CD4-positive, alpha-beta T cell treated with Interferon gamma for 1 hour (primary cell): ENCODE measurements at regions not wholly inside any gene's neighbourhood (a gene's known extent, or its start where the extent isn't known, plus 50 kb on each side); places are given as distances from the start of the nearest gene placed in this dataset.

Experiments
- DNase-seq: peaks from one replicate; pipeline ENCODE4 v3.0.0-alpha.2; 2020

DNA sequence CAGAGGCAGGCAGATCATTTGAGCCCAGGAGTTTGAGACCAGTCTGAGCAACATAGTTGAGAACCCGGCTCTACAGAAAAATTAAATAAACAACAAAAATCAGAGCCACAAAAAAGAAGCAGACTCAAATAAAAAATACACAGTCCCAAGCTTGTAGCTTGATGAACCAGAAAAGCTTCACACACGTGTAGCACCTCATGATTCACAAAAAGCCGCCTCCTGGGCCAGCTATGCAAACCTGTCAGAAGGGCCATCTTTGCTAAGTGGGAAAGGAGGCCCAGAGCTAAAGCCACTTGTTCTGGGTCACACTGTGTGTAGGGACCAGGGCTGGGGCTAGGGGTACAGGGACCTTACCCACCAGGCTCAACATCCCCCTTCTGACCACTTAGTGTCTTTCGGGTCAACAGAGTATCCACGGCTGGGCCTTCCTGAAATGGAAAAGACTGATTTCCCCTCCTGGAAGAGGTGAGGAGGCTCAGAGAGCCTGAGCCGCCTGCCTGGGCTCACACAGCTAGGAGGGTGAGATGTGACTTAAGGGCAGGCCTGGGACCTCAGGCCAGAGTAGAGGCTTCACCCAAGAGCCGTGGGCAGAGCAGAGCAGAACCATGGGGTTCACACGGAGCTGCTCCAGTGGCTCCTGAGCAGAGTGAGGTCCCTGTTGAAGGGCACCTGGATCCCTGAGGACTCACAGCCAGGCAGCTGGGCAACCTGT lies 269.6 kb downstream of the PARN start:
- no peak for DNase-seq

DNA sequence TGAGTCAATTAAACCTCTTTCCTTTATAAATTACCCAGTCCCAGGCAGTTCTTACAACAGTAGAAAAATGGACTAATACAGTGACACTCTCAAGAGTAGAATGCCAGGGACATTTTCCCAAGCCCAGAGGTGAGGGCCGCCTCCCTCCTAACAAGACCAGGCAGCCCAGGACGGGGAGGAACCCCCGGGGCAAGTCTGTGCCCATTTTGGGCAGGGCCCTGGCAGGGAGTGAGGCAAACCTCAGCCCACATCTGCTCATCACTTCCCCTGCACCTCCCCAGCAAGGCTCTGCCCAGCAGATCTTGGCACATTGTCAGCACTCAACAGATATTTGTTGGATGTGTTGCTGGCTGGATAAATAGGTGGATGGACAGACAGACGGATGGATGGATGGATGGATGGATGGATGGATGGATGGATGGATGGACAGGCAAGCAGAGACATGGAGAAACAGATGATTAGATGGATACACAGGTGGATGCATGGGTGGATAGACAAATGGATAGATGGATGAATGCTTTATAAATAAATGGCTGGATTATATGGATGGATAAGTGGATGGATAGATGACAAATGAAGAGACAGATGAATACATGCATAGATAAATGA lies 271.3 kb downstream of the PARN start:
- DNase-seq = no peak

DNA sequence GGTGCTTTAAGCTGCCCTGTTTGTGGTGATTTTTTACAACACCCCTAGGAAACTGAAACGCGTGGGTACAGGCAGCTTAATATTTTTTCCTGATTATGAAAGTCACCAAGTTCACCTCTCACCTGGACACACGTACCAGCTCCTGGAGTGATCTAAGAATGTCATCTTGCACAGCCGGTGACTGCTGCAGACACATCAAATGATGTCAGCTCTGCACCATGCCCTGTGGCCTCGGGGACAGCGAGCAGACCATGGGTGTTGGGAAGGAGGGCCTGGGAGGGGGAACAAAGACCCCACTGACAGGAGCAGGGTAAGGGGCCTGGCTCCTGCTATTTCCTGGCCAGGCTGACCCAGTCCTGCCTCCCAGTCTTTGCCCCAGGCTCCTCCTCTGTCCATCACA lies 272.7 kb downstream of the PARN start:
- no peak for DNase-seq

DNA sequence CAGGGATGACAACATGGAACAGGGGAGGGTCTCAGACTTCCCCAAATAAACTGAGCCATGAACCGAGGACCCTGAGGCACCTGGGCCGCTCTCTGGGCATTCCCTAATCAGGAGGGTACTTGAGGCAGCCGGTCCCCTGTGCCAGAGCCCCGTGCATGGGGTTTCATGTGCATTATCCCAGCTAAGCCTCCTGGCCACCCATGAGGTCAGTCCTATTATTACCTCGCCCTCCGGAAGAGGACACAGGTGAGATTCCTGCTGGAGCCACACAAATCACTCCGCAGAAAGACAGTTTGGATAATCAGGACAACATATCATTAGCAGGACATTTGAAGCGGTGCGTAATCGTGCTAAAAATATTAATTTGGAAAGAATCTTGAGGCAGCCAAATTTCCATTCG lies 274.0 kb downstream of the PARN start:
- no peak for DNase-seq

DNA sequence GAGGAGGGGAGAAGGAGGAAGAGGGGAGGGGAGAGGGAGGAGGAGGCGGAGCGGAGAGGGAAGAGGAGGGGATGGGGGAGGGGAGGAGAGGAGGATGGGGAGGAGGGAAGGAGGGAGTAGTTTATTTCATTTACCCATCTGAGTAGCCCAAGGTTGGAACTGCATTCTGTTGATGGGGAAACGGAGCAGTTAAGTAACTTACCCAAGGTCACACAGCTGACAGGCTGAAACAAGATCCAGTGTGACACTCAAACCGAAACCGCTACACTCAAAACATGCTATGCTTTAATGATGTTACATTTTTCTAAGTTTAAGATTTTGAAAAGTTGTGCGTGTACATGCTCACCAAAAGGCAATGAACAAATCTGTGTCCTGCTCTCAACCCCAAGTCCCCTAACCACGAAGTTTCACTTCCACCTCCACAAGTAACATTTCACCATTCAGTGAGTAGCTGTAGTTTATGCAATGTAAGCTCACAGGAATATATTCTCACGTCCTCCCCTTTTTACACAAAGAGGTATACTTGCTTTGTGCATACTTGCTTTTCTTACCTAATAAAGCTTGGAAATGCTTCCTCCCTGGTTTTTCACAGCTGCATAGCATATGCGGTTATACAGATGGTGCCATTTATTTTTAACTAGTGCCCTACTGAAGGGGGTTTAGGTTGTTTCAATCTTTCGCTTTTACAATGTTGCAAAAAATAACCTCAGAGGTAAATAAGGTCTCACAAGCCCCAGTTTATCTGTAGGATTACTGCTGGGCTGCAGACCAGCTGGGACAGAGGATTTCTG lies 275.3 kb downstream of the PARN start:
- DNase-seq = peak; percentile 46

DNA sequence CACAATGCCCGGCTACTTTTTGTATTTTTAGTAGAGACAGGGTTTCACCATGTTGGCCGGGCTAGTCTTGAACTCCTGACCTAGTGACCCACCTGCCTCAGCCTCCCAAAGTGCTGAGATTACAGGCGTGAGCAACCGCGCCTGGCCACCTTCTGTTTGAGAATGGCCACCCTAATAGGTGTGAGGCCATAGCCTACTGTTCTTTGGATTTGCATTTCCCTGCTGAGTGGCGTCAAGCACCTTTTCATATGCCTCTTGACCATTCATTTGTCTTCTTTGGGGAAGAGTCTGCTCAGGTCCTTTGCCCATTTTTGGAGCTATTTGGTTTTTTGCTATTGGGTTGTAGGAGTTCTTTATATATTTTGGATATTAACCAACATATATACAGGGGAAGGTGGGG lies 276.7 kb downstream of the PARN start:
- no peak for DNase-seq

DNA sequence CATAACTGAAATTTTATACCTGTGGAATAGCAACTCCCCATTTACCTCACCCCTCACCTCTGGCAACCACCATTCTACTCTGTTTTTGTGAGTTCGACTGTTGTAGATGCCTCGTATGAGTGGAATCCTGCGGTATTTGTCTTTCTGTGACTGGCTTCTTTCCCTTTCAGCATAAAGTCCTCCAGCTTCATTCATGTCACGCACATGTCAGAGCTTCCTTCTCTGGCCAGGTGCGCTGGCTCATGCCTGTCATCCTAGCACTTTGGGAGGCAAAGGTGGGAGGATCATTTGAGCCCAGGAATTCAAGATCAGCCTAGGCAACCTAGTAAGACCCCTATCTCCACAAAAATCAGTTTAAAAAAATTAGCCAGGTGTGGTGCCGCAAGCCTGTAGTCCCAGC lies 278.4 kb downstream of the PARN start:
- no peak for DNase-seq

DNA sequence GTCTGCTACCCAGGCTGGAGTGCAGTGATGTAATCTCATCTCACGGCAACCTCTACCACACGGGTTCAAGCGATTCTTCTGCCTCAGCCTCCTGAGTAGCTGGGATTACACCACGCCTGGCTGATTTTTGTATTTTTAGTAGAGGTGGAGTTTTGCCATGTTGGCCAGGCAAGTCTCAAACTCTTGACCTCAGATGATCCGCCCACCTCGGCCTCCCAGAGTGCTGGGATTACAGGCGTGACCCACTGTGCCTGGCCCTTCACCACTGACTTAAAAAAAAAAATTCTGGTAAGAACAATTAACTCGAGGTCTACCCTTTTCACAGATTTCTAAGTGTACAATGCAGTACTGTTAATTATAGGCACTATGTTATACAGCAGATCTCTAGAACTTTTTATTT lies 279.4 kb downstream of the PARN start:
- DNase-seq = no peak

DNA sequence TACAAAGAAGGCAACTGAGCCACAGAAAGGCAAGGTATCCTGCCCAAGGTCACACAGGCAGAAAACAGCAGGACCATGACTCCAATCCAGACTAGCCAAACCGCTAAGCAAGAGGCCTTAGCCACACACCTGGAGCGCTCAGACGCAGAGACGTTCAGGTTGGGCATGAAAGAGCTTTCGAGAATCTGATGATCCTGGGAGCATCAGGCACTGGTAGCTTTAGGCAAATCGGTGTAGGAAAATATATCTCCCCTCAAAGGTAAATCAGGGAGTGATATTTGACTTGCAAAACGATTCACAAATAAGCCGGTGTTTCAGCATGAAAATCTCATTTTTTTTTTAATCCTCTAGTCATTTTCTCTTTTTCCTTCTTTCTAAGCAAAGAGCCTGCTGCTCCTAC lies 279.0 kb downstream of the MRTFB start:
- no peak for DNase-seq

DNA sequence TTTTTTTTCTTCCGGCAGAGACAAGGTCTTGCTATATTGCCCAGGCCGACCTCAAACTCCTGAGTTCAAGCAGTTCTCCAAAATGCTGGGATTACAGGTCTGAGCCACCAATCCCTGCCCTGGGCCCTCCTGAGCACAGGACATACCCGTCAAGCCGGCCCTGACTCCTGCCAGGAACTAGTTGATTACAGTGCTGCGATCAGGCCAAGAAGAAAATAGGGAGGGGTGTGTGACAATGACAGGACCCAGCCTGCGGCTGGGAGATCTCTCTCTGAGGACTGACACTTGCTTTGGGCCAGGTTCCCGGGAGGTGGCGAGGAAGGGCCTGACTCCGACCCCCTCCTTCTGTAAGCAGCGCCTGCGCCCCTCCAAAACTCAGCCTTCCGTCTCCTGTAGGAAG lies 276.6 kb downstream of the MRTFB start:
- no peak for DNase-seq

DNA sequence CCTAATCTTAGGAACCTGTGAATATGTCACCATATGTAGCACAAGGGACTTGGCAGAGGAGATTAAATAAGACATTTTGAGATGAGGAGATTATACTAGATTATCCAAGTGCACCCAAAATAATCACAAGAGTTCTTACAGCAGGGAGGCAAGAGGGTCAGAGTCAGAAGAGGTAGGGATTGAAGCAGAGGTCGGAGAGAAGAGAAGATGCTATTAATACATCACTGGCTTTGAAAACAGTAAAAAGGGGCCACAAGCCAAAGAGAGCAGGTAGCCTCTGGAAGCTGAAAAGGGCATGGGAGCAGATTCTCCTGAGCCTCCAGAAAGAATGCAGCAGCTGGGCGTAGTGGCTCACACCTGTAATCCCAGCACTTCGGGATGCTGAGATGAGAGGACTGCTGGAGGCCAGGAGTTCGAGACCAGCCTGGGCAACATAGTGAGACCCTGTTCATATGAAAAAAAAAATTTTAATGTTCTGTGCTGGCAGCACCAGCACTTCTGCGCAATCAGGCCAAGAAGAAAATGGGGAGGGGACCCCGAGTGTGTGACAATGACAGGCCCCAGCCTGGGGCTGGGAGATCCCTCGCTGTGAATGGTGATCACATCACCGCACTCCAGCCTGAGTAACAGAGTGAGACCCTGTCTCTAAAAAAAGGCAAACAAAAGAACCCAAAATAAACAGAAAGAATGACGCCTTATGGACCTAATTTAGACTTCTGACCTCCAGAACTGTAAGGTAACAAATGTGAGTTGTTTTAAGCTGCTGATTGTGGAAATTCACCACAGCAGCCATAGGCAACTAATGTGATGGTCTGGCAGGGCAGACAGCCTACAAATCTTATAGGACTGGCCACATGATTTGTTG lies 275.4 kb downstream of the MRTFB start:
- DNase-seq = no peak

DNA sequence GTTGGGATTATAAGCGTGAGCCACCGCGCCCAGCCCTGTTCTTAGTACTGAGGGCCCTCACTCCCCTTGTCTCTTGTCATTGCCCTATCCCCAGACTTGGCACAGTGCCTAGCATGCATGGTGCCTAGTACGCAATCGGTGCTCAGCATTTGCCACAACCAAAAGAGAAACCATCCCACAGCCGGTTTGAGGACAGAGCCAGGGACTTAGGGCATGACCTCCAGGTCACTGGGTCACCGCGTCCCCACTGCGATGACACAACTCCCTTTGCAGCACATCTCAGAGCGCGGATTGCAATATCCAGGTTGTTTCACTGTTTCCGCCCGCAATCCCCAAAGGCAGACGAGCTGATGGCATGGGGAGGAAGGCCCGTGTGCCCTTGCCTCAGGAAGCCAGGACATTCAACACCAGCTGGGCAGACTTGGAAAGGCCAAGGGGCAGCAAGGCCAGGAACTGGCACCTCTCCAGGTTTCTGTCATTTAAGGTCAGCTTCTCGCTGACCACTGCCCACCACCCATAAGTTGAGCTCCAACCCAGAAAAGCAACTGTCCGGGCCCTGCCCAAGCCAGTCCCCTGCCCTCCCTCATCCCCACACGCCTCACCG lies 274.5 kb downstream of the MRTFB start:
- DNase-seq = peak; percentile 9

DNA sequence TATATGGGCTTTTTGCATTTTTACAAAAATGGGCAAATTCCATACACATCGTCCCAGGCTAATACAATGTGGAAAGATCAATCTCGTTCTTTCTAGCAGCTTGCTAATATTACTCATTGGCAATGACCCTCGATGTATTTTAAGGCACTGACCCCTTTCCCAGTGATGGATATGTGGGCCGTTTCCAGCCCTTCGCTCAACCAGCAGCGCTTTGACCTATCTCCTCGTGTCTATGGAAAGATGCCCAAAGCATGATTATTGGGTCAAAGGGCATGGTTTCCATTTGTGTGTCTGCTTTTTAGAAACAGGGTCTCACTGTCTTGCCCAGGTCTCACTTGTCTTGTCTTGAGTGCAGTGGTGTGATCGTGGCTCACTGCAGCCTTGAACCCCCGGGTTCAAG lies 273.8 kb downstream of the MRTFB start:
- no peak for DNase-seq

DNA sequence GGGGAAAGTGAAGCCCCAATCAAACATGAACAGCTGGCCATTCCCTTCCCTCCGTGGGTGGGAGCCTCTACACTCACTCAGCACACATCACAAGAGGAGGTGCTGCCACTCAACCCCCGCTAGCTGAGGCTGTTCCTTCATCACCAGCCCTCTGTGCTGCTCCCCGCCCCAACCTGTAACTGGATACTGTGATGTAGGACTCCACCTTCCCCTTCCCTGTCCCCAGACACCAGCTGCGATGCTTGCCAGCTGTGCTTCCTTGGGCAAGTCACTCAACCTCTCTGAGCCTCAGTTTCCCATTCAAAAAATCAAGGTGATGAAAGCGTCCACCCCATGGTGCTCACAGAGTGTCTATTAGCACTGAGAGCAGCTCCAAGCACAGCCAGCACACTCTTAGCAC lies 273.2 kb downstream of the MRTFB start:
- no peak for DNase-seq

DNA sequence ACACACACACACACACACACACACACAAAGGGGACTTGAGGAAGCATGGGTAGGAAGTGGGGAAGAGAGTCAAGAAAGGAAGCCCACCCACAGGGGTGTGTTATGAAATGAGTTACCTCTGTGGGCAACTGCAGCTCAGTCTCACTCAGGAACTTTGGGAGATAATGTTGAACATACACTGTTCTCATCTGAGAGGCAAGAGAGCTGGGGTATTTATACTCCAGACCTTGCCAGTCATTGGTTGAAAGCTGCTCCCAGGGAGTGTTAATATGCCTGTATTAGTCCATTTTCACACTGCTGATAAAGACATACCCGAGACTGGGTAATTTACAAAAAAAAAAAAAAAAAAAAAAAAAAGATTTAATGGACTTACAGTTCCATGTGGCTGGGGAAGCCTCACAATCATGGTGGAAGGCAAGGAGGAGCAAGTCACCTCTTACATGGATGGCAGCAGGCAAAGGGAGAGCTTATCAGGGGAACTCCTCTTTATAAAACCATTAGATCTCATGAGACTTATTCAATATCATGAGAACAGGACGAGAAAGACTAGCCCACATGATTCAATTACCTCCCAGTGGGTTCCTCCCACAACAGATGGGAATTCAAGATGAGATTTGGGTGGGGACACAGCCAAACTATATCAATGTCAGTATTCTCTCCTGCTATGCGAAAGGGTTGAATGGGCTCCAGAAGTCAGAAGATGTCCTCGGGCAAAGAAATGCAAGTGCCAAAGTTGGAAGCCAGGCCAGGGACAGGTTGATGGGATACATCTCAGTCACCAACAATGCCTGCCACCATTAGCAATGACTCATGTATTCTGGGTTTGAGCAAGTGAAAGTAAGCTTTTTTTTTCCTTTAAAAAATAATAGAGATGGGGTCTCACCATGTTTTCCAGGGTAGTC lies 270.5 kb downstream of the MRTFB start:
- no peak for DNase-seq

DNA sequence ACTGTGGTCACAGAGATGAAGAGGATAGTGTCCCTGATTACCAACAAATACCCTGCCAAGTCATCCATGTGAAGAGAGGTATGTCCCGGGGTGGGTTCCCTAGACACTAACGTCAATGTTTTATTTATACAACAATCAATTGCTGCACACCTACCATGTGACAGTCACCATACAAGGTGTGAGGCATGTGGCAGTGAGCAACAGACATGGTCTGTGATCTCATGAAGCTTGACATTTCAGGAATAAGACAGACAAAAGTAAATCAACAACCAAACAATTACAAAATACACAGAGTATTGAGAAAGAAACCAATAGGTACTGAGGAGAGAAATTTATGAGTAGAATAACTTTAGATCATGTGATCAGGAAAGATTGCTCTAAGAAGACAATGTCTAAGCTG lies 268.6 kb downstream of the MRTFB start:
- DNase-seq = no peak

DNA sequence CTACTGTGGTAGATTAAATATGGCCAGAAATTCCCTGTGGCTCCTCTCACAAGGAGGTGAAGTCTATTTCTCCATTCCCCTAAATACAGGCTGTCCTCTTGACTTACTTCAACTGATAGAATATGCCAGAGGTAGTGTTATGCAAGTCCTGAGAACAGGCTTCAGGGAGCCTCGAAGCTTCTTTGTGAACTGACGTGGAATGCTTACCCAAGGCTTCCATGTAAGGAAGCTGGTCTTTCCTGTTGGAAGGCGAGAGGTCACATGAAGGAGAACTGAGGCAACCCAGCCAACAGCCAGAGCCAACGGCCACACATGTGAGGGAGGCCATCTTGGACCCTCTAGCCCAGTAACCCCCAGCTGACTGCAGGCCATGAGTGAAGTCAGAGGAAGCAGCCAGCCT lies 267.9 kb downstream of the MRTFB start:
- no peak for DNase-seq

DNA sequence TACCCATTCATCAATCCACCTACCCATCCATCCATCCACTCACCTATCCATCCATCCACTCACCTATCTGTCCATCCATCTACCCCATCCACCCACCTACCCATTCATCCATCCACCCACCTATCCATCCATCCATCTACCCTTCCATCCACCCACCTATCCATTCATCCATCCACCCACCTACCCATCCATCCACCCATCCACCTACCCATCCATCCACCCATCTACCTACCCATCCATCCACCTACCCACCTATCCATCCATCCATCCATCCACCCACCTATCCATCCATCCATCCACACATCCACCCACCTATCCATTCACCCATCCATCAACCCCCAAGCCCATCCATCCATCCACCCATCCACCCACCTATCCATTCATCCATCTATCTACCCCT lies 267.1 kb downstream of the MRTFB start:
- no peak for DNase-seq

DNA sequence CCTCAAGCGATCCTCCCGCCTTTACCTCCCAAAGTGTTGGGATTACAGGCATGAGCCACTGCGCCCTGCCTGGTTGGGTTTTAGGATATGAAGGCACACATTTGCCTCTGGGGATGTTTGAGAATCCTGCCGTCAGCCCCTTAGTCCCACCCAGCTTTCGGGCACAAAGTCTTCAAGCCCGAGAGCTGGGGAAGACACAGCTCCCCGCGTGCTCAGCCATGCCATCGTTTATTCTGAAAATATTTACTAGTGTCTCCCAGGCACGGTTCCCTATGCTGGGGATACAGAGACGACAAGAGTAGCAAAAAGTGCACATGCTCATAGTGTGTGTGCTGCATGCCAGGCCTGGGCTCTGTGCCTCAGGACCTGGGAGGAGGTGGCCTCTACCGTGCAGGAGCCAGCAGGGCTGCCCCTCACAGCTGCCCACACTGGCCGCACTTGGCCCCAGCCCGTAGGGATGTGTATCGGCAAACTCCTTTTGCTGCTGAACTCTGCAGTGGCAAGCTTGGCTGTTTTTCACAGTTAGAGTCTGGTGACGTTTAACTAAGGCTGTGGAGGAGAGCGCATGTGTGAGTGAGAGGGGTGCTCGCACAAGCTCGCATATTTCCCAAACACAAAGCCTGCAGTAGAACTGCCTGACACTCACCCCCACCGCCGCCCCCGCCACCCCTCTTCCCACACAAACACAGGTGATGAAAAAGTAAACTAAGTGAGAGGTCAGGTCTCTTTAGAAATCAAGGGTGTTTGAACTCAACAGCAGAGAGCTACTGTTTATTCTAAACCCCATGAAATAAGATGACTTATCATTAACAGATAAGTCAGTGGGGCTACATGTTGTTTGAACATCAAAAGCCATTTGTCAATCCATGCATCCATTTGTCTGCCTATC lies 266.4 kb downstream of the MRTFB start:
- no peak for DNase-seq

DNA sequence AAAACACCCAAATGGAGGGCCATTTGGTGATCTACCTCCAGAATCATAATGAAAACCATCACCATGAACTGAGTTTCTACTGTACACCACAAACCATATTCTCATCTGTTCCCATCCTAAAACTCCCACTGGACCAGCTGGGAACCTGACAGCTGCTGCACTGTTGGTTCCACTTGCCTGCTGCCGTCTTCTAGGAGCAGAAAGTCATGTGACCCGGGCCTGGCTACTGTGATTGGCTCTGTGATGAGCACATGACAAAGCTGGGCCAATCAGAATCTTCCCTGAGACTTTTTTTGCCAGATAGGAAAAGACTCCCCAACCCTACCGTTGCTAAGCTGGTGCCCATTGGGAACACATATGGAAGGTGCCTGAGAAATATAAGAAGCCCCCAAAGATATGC lies 264.2 kb downstream of the MRTFB start:
- DNase-seq = no peak
